SK-N-SH (cell line): ENCODE measurements at regions not wholly inside any gene's neighbourhood (a gene's known extent, or its start where the extent isn't known, plus 50 kb on each side); places are given as distances from the start of the nearest gene placed in this dataset.

Experiments used
- CTCF ChIA-PET: fragments of 300-600, 350-600 bp; formaldehyde crosslinking; extraction: SDS; loops from one replicate; lab custom pipeline; 2021; lab: Yijun Ruan, JAX
- POLR2A ChIA-PET: fragments of 350-600 bp; sonication (Branson Sonifier 250); formaldehyde crosslinking; extraction: SDS; loops from one replicate; lab custom pipeline; 2020; ENCODE audit warnings: antibody characterized with exemption, inconsistent platforms; lab: Yijun Ruan, JAX
- DNase-seq: peaks from one replicate; pipeline ENCODE4 v3.0.0; 2012
- H2AFZ ChIP-seq: fragments of 200-600 bp; sonication (generic); 2 replicates; pipeline ENCODE4 v1.8.1; 2016; ENCODE audit warnings: antibody characterized with exemption, mild to moderate bottlenecking, low read depth
- H3F3A ChIP-seq: fragments of 200-600 bp; sonication (generic); replicated peaks from 2 replicates; pipeline ENCODE3; 2016; ENCODE audit warnings: antibody characterized with exemption, mild to moderate bottlenecking; ENCODE audit not compliant: insufficient read depth
- H3K27ac ChIP-seq, 2 experiments: fragments of 200-500 bp in 1 of 2; fragments of 200-600 bp in 1 of 2; sonication (Bioruptor generic) in 1 of 2; sonication (generic), shearing (Covaris generic) in 1 of 2; 2 replicates each; pipeline versions ENCODE4 v1.5.1 to v1.6.1; 2014 to 2016; ENCODE audit warnings: low read depth in 2 of 2, inconsistent platforms in 1 of 2, low read length in 1 of 2, mild to moderate bottlenecking in 1 of 2, mixed read lengths in 1 of 2
- H3K27me3 ChIP-seq: fragments of 200-600 bp; sonication (generic), shearing (Covaris generic); 2 replicates; pipeline ENCODE4 v1.6.1; 2016; ENCODE audit warnings: mixed run types; ENCODE audit not compliant: insufficient read depth
- H3K36me3 ChIP-seq, 2 experiments: fragments of 200-500 bp in 1 of 2; fragments of 200-600 bp in 1 of 2; sonication (Bioruptor generic) in 1 of 2; sonication (generic) in 1 of 2; replicated peaks in 1 of 2; 2 replicates each; pipeline versions ENCODE3 to v1.5.1; 2014 to 2016; ENCODE audit warnings: low read length in 1 of 2, mild to moderate bottlenecking in 1 of 2; ENCODE audit not compliant: insufficient read depth in 2 of 2, control insufficient read depth in 1 of 2
- H3K4me1 ChIP-seq, 2 experiments: fragments of 200-500 bp in 1 of 2; fragments of 200-600 bp in 1 of 2; sonication (Bioruptor generic) in 1 of 2; sonication (generic), shearing (Covaris generic) in 1 of 2; 2 replicates each; pipeline versions ENCODE4 v1.5.1 to v1.6.1; 2014 to 2016; ENCODE audit warnings: low read depth in 1 of 2, low read length in 1 of 2, mixed run types in 1 of 2; ENCODE audit not compliant: insufficient read depth in 2 of 2, control insufficient read depth in 1 of 2
- H3K4me2 ChIP-seq: fragments of 200-600 bp; sonication (generic), shearing (Covaris generic); 2 replicates; pipeline ENCODE4 v1.6.1; 2017; ENCODE audit warnings: mixed run types
- H3K4me3 ChIP-seq, 2 experiments: fragments of 200-500 bp in 1 of 2; fragments of 200-600 bp in 1 of 2; sonication (Bioruptor generic) in 1 of 2; sonication (generic), shearing (Covaris generic) in 1 of 2; 2 replicates each; pipeline versions ENCODE4 v1.5.1 to v1.8.1; 2014 to 2016; ENCODE audit warnings: low read depth in 2 of 2, inconsistent platforms in 1 of 2, low read length in 1 of 2, mild to moderate bottlenecking in 1 of 2, mixed read lengths in 1 of 2, moderate library complexity in 1 of 2
- H3K79me2 ChIP-seq: fragments of 200-600 bp; sonication (generic); 2 replicates; pipeline ENCODE4 v1.8.1; 2017; ENCODE audit warnings: mild to moderate bottlenecking; ENCODE audit not compliant: insufficient read depth
- H3K9ac ChIP-seq: fragments of 200-600 bp; sonication (generic); 2 replicates; pipeline ENCODE4 v1.6.1; 2017; ENCODE audit warnings: mixed run types
- H3K9me2 ChIP-seq: fragments of 200-600 bp; sonication (generic); 2 replicates; pipeline ENCODE4 v1.6.1; 2017; ENCODE audit warnings: mixed run types
- H3K9me3 ChIP-seq: fragments of 200-600 bp; sonication (generic); 2 replicates; pipeline ENCODE4 v1.6.1; 2017; ENCODE audit warnings: mixed run types, mild to moderate bottlenecking, moderate library complexity
- H4K20me1 ChIP-seq: fragments of 200-600 bp; sonication (generic); 2 replicates; pipeline ENCODE4 v1.6.1; 2017; ENCODE audit warnings: mild to moderate bottlenecking, mixed run types; ENCODE audit not compliant: insufficient read depth
- GABPA ChIP-seq: IDR thresholded peaks from 2 replicates; pipeline ENCODE4 v1.4.0; 2012; ENCODE audit warnings: low read depth, mild to moderate bottlenecking
- IRF3 ChIP-seq: fragments of 150-350 bp; IDR thresholded peaks from 2 replicates; pipeline ENCODE4 v1.6.1; 2016; ENCODE audit warnings: mild to moderate bottlenecking, low read depth, low read length
- MAX ChIP-seq: IDR thresholded peaks from 2 replicates; pipeline ENCODE4 v1.4.0; 2012; ENCODE audit warnings: low read depth
- MEF2A ChIP-seq: IDR thresholded peaks from 2 replicates; pipeline ENCODE4 v1.4.0; 2012; ENCODE audit warnings: low read depth, borderline replicate concordance
- REST ChIP-seq: IDR thresholded peaks from 2 replicates; pipeline ENCODE4 v1.6.1; 2012; ENCODE audit warnings: mild to moderate bottlenecking, low read depth, low read length, moderate library complexity
- SMC3 ChIP-seq: IDR thresholded peaks from 2 replicates; pipeline ENCODE4 v1.6.1; 2012; ENCODE audit warnings: low read depth, low read length, improper control_type of control experiment
- TCF12 ChIP-seq: IDR thresholded peaks from 2 replicates; pipeline ENCODE4 v1.4.0; 2012
- TEAD4 ChIP-seq: IDR thresholded peaks from 2 replicates; pipeline ENCODE4 v1.4.0; 2012; ENCODE audit warnings: mild to moderate bottlenecking, borderline replicate concordance; ENCODE audit not compliant: insufficient read depth
- USF1 ChIP-seq: IDR thresholded peaks from 2 replicates; pipeline ENCODE4 v1.4.0; 2012; ENCODE audit warnings: low read depth, borderline replicate concordance
- YY1 ChIP-seq: IDR thresholded peaks from 2 replicates; pipeline ENCODE4 v1.4.0; 2012; ENCODE audit warnings: low read depth, mild to moderate bottlenecking
- ZBTB33 ChIP-seq: IDR thresholded peaks from 2 replicates; pipeline ENCODE4 v1.4.0; 2012; ENCODE audit warnings: low read depth, borderline replicate concordance
- WGBS: methylation state at CpG from one replicate; pipeline ENCODE4 v1.1.6; 2017; ENCODE audit warnings: low lambda C conversion rate; 5-methylcytosine and 5-hydroxymethylcytosine counted together

- TF ChIP-seq ZBTB33 (no peak), SMC3 (no peak), MEF2A (no peak)
- TF ChIP-seq, all 33 proteins: peak for 0
Measured at GRCh38 chr5:173791878-173792277, 96.3 kb upstream of the CPEB4 start (continued).

- H4K20me1 ChIP-seq = no peaks in the 10 kb centered on the region
- H3K4me3 ChIP-seq = no peak overlapping the region
- no peak overlapping the region for H2AFZ ChIP-seq
- no peak for TF ChIP-seq MAX
- no peak for TF ChIP-seq YY1
- no peak for TF ChIP-seq GABPA
- no peak for TF ChIP-seq IRF3
- no peak for TF ChIP-seq TCF12
- H3K36me3 ChIP-seq = no peaks in the 10 kb centered on the region
- H3K9ac ChIP-seq = no peak overlapping the region
- H3K4me2 ChIP-seq = no peak overlapping the region
- DNase-seq = no peak
- POLR2A ChIA-PET = no interaction called here
- no peaks in the 10 kb centered on the region for H3K9me2 ChIP-seq
- peaks cover 0 to 4% of the 10 kb centered on the region in 2 experiments; a peak in 1 of 4 replicates for H3K4me1 ChIP-seq
- no peaks in the 10 kb centered on the region for H3K9me3 ChIP-seq
- H3K27ac ChIP-seq = no peak overlapping the region
- no peaks in the 10 kb centered on the region for H3K27me3 ChIP-seq
- no peaks in the 10 kb centered on the region for H3K79me2 ChIP-seq
- H3F3A ChIP-seq = no peaks in the 10 kb centered on the region
- CTCF ChIA-PET = interaction anchor here (0.8 to 1.0 kb wide), 3 partner anchors 9 to 180 kb away, joined by 3 to 4 read pairs (median 4); no protein-coding TSS in a partner anchor
- WGBS = 69% methylated on average over 7 of the region's 7 CpGs
Measured at GRCh38 chr5:173792781-173793547, 95.2 kb upstream of the CPEB4 start.

GRCh38 chr5:173793648-173794548 lies 94.3 kb upstream of the CPEB4 start:
- no peaks in the 10 kb centered on the region for H3F3A ChIP-seq
- DNase-seq = no peak
- 79% methylated on average over 13 of the region's 16 CpGs for WGBS
- H3K27me3 ChIP-seq = no peaks in the 10 kb centered on the region
- H3K9me3 ChIP-seq = no peaks in the 10 kb centered on the region
- no peaks in the 10 kb centered on the region for H3K9me2 ChIP-seq
- no peaks in the 10 kb centered on the region for H3K79me2 ChIP-seq
- ChIA-PET CTCF (interaction anchor here (0.8 to 1.0 kb wide), 3 partner anchors 9 to 179 kb away, joined by 3 to 4 read pairs (median 4); no protein-coding TSS in a partner anchor), POLR2A (no interaction called here)
- no peak overlapping the region for H2AFZ ChIP-seq
- no peak overlapping the region for H3K4me3 ChIP-seq
- H4K20me1 ChIP-seq = no peaks in the 10 kb centered on the region
- H3K9ac ChIP-seq = no peak overlapping the region
- no peak overlapping the region for H3K27ac ChIP-seq
- H3K36me3 ChIP-seq = no peaks in the 10 kb centered on the region
- TF ChIP-seq YY1 (no peak), REST (no peak), TEAD4 (no peak), GABPA (no peak), USF1 (no peak)
- H3K4me1 ChIP-seq = peaks cover 0 to 4% of the 10 kb centered on the region in 2 experiments; a peak in 1 of 4 replicates
- H3K4me2 ChIP-seq = no peak overlapping the region
